ENCODE measurements at regions not wholly inside any gene's neighbourhood (a gene's known extent, or its start where the extent isn't known, plus 50 kb on each side); places are given as distances from the start of the nearest gene placed in this dataset.

DNA sequence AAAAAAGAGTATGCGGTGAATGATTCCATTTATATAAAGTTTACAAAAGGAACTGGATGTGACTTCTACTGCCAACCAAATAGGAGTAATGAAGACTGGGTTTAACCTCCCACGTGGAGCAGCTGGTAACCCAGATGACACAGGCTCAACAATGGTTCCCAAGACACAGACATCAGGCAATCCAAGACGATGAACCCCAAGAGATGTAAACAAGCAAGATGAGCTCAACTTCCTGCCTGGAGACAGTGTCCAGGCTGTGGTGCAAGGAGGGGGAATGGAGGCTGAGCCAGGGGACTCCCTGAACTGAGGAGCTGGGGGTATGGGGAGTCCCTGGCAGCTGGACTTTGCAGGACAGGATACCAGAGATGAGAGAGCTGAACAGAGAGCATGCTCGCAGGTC, 104.7 kb downstream of the LITAF start:
- no peak for DNase-seq (ENCODE audit: low read depth)
- TF ChIP-seq, protein P1, sequence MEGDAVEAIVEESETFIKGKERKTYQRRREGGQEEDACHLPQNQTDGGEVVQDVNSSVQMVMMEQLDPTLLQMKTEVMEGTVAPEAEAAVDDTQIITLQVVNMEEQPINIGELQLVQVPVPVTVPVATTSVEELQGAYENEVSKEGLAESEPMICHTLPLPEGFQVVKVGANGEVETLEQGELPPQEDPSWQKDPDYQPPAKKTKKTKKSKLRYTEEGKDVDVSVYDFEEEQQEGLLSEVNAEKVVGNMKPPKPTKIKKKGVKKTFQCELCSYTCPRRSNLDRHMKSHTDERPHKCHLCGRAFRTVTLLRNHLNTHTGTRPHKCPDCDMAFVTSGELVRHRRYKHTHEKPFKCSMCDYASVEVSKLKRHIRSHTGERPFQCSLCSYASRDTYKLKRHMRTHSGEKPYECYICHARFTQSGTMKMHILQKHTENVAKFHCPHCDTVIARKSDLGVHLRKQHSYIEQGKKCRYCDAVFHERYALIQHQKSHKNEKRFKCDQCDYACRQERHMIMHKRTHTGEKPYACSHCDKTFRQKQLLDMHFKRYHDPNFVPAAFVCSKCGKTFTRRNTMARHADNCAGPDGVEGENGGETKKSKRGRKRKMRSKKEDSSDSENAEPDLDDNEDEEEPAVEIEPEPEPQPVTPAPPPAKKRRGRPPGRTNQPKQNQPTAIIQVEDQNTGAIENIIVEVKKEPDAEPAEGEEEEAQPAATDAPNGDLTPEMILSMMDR (conservative IDR thresholded peaks at IDR 0.05; ENCODE audit: low read depth, low read length) = no peak

DNA sequence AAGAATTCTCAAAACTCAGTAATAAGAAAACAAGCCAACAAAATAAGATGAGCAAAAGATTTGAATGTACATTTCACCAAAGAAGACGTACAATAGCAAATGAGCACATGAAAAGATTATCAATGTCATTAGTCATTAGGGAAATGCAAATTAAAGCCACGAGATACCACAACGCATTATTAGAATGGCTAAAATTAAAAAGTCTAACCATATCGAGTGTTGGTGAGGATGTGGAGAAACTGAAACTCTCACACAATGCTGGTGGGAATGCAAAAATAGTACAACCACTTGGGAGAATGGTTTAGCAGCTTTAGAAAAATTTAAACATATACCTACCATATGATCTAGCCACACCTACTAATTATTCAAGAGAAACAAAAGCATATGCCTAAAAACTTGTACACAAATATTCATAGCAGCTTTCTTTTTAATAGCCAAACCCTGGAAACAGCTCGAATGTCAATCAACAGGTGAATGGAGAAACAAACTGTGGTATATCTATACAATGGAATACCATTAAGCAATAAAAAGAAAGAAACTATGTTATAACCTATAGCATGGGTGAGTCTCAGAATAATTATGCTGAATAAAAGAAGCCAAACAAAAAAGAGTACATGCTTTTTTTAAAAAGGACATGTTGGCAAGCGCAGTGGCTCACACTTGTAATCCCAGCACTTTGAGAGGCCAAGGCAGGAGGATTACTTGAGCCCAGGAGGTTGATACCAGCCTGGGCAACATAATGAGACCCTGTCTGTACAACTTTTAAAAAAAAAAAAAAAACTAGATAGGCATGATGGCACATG, 103.6 kb downstream of the LITAF start:
- TF ChIP-seq, protein P1 (conservative IDR thresholded peaks at IDR 0.05; ENCODE audit: low read depth, low read length) = no peak
- H3K4me3 ChIP-seq (ENCODE audit: low read depth, low read length) = no peak overlapping the region
- no peak for DNase-seq (ENCODE audit: low read depth)

More for the DNA sequence above, 104.7 kb downstream of the LITAF start:
- no peak overlapping the region for H3K4me3 ChIP-seq (ENCODE audit: low read depth, low read length)

DNA sequence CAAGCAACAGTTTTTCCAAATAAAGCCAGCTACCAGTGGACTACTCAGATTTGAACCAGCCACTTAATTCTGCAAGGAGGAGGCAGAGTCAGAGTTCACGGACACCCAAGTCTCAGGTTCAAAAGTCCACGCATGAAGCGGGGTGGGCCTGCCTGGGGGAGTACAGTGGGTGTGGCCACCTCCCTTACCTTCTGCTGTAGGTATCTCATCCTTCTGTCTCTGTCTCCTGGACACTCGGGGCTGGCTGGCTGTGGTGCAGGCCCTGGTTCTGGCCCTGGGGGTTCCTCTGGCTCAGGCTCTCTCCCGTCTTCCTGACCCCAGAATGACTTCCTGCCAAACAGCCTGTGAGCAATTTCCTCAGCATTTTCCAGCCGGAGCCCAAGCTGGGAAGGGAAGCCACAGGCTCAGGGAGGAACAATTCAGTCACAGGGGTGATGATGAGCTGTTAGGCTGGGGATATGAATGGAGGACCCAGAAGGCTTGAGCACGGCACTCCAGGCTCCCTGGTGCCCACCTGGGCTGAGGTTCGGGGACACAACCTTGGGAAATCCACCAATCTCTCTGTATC, 101.9 kb downstream of the LITAF start:
- H3K4me3 ChIP-seq (ENCODE audit: low read depth, low read length) = no peak overlapping the region
- TF ChIP-seq, protein P1 (conservative IDR thresholded peaks at IDR 0.05; ENCODE audit: low read depth, low read length) = no peak
- DNase-seq (ENCODE audit: low read depth) = no peak

DNA sequence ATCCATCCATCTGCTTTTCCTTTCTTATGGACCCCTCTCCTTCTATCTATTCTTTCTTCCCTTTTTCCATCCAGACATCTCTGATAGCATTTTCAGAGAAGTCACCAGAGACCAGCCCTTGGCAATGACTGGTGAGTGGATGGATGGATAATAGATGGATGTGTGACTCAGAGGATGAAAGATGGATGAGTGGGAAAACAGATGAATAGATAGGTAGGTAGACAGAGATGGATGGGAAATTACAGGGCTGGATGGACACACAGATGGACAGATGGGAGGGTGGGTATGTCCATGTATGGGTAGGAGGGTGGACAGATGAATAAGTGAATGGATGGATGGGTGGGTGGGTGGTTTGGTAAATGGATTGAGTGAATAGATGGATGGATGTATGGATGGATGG, 101.0 kb downstream of the LITAF start:
- H3K4me3 ChIP-seq (ENCODE audit: low read depth, low read length) = no peak overlapping the region
- TF ChIP-seq, protein P1 (conservative IDR thresholded peaks at IDR 0.05; ENCODE audit: low read depth, low read length) = no peak
- no peak for DNase-seq (ENCODE audit: low read depth)

DNA sequence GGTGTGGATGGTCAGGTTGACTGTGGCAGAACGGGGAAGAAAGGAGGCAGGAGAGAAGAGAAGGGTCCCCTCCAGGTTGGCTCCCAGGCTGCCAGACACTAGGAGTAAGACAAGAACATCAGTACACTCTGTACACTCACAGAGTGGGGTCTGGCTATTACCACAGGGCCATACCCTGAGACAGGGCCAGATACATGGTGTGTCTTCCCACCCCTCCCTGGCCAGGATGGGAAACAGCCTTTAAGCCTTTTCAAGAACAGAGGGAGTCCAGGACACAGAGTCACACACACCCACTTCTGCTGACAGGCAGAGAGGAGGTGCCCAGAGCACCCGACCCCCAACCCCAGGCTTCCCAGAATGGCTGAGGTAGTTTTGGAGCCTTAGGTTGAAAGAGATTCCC, 99.4 kb downstream of the LITAF start:
- TF ChIP-seq, protein P1 (conservative IDR thresholded peaks at IDR 0.05; ENCODE audit: low read depth, low read length) = no peak
- H3K4me3 ChIP-seq (ENCODE audit: low read depth, low read length) = no peak overlapping the region
- DNase-seq (ENCODE audit: low read depth) = no peak

DNA sequence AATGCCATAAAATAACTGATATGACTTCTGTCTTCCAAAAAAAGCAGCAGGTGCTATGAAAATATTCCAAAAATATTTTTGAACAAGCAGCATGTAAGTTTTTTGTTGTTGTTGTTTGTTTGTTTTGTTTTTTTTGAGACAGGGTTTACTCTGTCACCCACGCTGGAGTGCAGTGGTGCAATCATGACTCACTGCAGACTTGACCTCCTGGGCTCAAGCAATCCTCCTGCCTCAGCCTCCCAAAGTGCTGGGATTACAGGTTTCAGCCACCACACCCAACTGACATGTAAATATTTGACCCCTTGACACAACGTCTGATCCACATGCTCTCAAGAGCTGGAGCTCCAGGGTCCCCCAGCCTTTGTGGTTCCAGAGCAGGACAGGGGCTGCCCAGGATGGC, 98.4 kb downstream of the LITAF start:
- TF ChIP-seq, protein P1 (conservative IDR thresholded peaks at IDR 0.05; ENCODE audit: low read depth, low read length) = no peak
- no peak for DNase-seq (ENCODE audit: low read depth)

DNA sequence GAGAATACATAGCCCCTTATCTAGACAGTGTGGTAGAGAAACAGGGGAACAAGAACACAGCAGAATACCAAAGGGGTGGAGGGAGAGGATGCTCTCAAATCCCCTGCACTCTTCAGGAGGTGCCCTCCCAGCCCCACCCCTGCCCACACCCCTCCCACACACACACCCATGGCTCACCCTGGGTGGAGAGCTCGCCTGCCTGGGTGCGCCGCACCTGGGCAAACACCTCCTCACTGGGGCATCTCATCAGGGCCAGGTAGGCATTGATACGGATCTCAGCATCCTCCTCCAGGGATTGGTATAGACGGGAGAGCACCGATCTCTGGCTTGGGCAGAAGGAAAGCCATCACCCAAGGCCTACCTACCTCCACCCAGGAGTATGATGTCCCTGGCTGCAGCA, 95.2 kb downstream of the LITAF start:
- no peak overlapping the region for H3K4me3 ChIP-seq (ENCODE audit: low read depth, low read length)
- TF ChIP-seq, protein P1 (conservative IDR thresholded peaks at IDR 0.05; ENCODE audit: low read depth, low read length) = no peak
- DNase-seq (ENCODE audit: low read depth) = no peak

More for the DNA sequence above, 98.4 kb downstream of the LITAF start:
- H3K4me3 ChIP-seq (ENCODE audit: low read depth, low read length) = no peak overlapping the region

All from epithelial cell of proximal tubule (primary cell).